Stimulated activated CD4-positive, alpha-beta T cell treated with anti-CD3 and anti-CD28 coated beads, Interleukin-2, amount 100 ng/mL, for 48 hours (primary cell): ENCODE measurements at regions not wholly inside any gene's neighbourhood (a gene's known extent, or its start where the extent isn't known, plus 50 kb on each side); places are given as distances from the start of the nearest gene placed in this dataset.
"Not testable (repeated sequence)": the region's sequence is repeated elsewhere in the genome, so short reads cannot be mapped to it uniquely, and the experiment has no call there.

ENCODE experiments used
- DNase-seq, 2 donors: peaks; one replicate each; pipeline ENCODE4 v3.0.0-alpha.2; 2020

- DNase-seq = no peak
These were observed 683.3 kb downstream of the IRS1 start for GRCh38 chr2:226116346-226116745.

- DNase-seq = no peak
These were observed 683.8 kb downstream of the IRS1 start for GRCh38 chr2:226115832-226116200.

GRCh38 chr2:226115102-226115831 is 684.4 kb downstream of the IRS1 start:
- no peak for DNase-seq

GRCh38 chr2:226114436-226114835 is 685.2 kb downstream of the IRS1 start:
- no peak for DNase-seq

GRCh38 chr2:226098861-226099745 is 699.6 kb downstream of the NYAP2 start:
- no peak for DNase-seq

- DNase-seq = no peak
These were observed 695.5 kb downstream of the NYAP2 start for GRCh38 chr2:226095058-226095457.

- no peak for DNase-seq
These were observed 693.9 kb downstream of the NYAP2 start for GRCh38 chr2:226093364-226093763.

- no peak for DNase-seq
These were observed 688.8 kb downstream of the NYAP2 start for GRCh38 chr2:226088366-226088674.

- DNase-seq = no peak
These were observed 688.2 kb downstream of the NYAP2 start for GRCh38 chr2:226087505-226088365.

- no peak for DNase-seq
These were observed 687.5 kb downstream of the NYAP2 start for GRCh38 chr2:226087051-226087450.

- DNase-seq = no peak
These were observed 686.7 kb downstream of the NYAP2 start for GRCh38 chr2:226086190-226086589.

- DNase-seq = not testable (repeated sequence)
These were observed 685.9 kb downstream of the NYAP2 start for GRCh38 chr2:226085425-226085824.

GRCh38 chr2:226080334-226080733 is 680.8 kb downstream of the NYAP2 start:
- no peak for DNase-seq

GRCh38 chr2:226079671-226080181 is 680.2 kb downstream of the NYAP2 start:
- DNase-seq = no peak

- no peak for DNase-seq
These were observed 679.7 kb downstream of the NYAP2 start for GRCh38 chr2:226079196-226079595.

- no peak for DNase-seq
These were observed 679.2 kb downstream of the NYAP2 start for GRCh38 chr2:226078666-226079065.

- DNase-seq = no peak
These were observed 678.3 kb downstream of the NYAP2 start for GRCh38 chr2:226077841-226078240.

GRCh38 chr2:226077031-226077430 is 677.5 kb downstream of the NYAP2 start:
- DNase-seq = no peak

GRCh38 chr2:226076529-226076928 is 677.0 kb downstream of the NYAP2 start:
- no peak for DNase-seq

GRCh38 chr2:226074391-226074790 is 674.9 kb downstream of the NYAP2 start:
- no peak for DNase-seq

- no peak for DNase-seq
These were observed 674.1 kb downstream of the NYAP2 start for GRCh38 chr2:226073496-226074160.

- no peak for DNase-seq
These were observed 667.4 kb downstream of the NYAP2 start for GRCh38 chr2:226066873-226067272.

- DNase-seq = no peak
These were observed 666.9 kb downstream of the NYAP2 start for GRCh38 chr2:226066391-226066790.
